B cell (primary cell): ENCODE measurements at regions not wholly inside any gene's neighbourhood (a gene's known extent, or its start where the extent isn't known, plus 50 kb on each side); places are given as distances from the start of the nearest gene placed in this dataset.

Experiments
- ATAC-seq: fragments of 200-7000 bp; cut with Tn5 transposase; one replicate; pipeline ENCODE4 v1.10.0; 2021; ENCODE audit warnings: low read depth, mild to moderate bottlenecking, moderate number of reproducible peaks, moderate library complexity
- CTCF ChIA-PET: fragments of 350-600 bp; sonication (Branson Sonifier 250); formaldehyde crosslinking; loops from one replicate; lab custom pipeline; 2021; ENCODE audit warnings: antibody characterized with exemption, inconsistent platforms; lab: Charles Lee
- POLR2A ChIA-PET: fragments of 350-600 bp; sonication (Branson Sonifier 250); formaldehyde crosslinking; loops from one replicate; lab custom pipeline; 2021; ENCODE audit warnings: antibody characterized with exemption; lab: Charles Lee
- DNase-seq: peaks from one replicate; pipeline ENCODE4 v3.0.0; 2013
- H2AFZ ChIP-seq: 2 replicates; pipeline ENCODE4 v1.6.1; 2012; ENCODE audit warnings: mild to moderate bottlenecking, low read depth, low read length; ENCODE audit not compliant: insufficient read depth, poor library complexity, severe bottlenecking
- H3K27ac ChIP-seq, 2 donors: 1 replicate in 1 of 2; 2 replicates in 1 of 2; pipeline ENCODE4 v1.5.1; 2012 to 2013; ENCODE audit warnings: low read length in 2 of 2, mild to moderate bottlenecking in 2 of 2, moderate library complexity in 1 of 2
- H3K27me3 ChIP-seq, 4 experiments: fragments of 200-600 bp in 1 of 4; sonication (generic) in 1 of 4; replicated peaks in 1 of 4; 1 replicate in 2 of 4; 2 replicates in 2 of 4; pipeline versions ENCODE4 v1.6.1 to v1.7.0; 2013 to 2016; ENCODE audit warnings: low read length in 3 of 4, mild to moderate bottlenecking in 2 of 4, mixed read lengths in 1 of 4, moderate library complexity in 1 of 4; ENCODE audit not compliant: insufficient read depth in 4 of 4, control insufficient read depth in 3 of 4; ENCODE audit errors: control extremely low read depth in 1 of 4
- H3K36me3 ChIP-seq, 2 experiments: replicated peaks in 1 of 2; 1 replicate in 1 of 2; 2 replicates in 1 of 2; pipeline versions ENCODE4 v1.6.1 to v1.7.1; 2013; ENCODE audit warnings: low read length in 1 of 2; ENCODE audit not compliant: insufficient read depth in 2 of 2, control insufficient read depth in 1 of 2; ENCODE audit errors: control extremely low read depth in 1 of 2, extremely low read depth in 1 of 2
- H3K4me1 ChIP-seq, 2 donors: fragments of 200-600 bp in 1 of 2; sonication (generic) in 1 of 2; 1 replicate in 1 of 2; 2 replicates in 1 of 2; pipeline versions ENCODE4 v1.5.1 to v1.6.1; 2013 to 2017; ENCODE audit warnings: low read length in 2 of 2; ENCODE audit not compliant: control insufficient read depth in 2 of 2, insufficient read depth in 2 of 2
- H3K4me2 ChIP-seq: replicated peaks from 2 replicates; pipeline ENCODE3; 2012; ENCODE audit warnings: mild to moderate bottlenecking, low read depth, low read length; ENCODE audit not compliant: poor library complexity, severe bottlenecking
- H3K4me3 ChIP-seq, 5 experiments: fragments of 200-600 bp in 1 of 5; sonication (generic) in 1 of 5; 1 replicate in 3 of 5; 2 replicates in 2 of 5; pipeline versions ENCODE4 v1.5.1 to v1.7.0; 2011 to 2016; ENCODE audit warnings: low read length in 4 of 5, mild to moderate bottlenecking in 4 of 5, low read depth in 2 of 5, control low read depth in 1 of 5, moderate library complexity in 1 of 5; ENCODE audit not compliant: insufficient read depth in 1 of 5; ENCODE audit errors: control extremely low read depth in 1 of 5, extremely low read depth in 1 of 5
- H3K79me2 ChIP-seq: fragments of 200-600 bp; sonication (generic); one replicate; pipeline ENCODE4 v1.6.0; 2016; ENCODE audit warnings: low read length; ENCODE audit not compliant: control insufficient read depth, insufficient read depth
- H3K9ac ChIP-seq: fragments of 200-600 bp; sonication (generic); 2 replicates; pipeline ENCODE4 v1.6.1; 2017; ENCODE audit warnings: mild to moderate bottlenecking, low read length, moderate library complexity
- H3K9me3 ChIP-seq, 3 donors: one replicate each; pipeline versions ENCODE4 v1.6.1 to v1.7.1; 2013; ENCODE audit warnings: low read length in 2 of 3; ENCODE audit not compliant: control insufficient read depth in 2 of 3, insufficient read depth in 1 of 3; ENCODE audit errors: control extremely low read depth in 1 of 3
- H4K20me1 ChIP-seq: 2 replicates; pipeline ENCODE4 v1.6.0; 2012; ENCODE audit warnings: mild to moderate bottlenecking, low read length; ENCODE audit not compliant: insufficient read depth, control insufficient read depth, poor library complexity, severe bottlenecking
- H3K27ac Mint-ChIP-seq: one replicate; pipeline ENCODE4 v1.8.0; 2021; ENCODE audit warnings: mixed read lengths
- H3K27me3 Mint-ChIP-seq: one replicate; pipeline ENCODE4 v1.8.0; 2021; ENCODE audit warnings: mixed read lengths
- H3K4me1 Mint-ChIP-seq: one replicate; pipeline ENCODE4 v1.8.0; 2021; ENCODE audit warnings: mixed read lengths
- H3K4me3 Mint-ChIP-seq: one replicate; pipeline ENCODE4 v1.8.0; 2021; ENCODE audit warnings: mixed read lengths
- H3K9me3 Mint-ChIP-seq: one replicate; pipeline ENCODE4 v1.8.0; 2022; ENCODE audit warnings: mixed read lengths; ENCODE audit not compliant: insufficient read depth
- EZH2 ChIP-seq: IDR thresholded peaks from 2 replicates; pipeline ENCODE4 v1.6.1; 2012; ENCODE audit warnings: borderline replicate concordance, low read depth, mild to moderate bottlenecking, moderate library complexity, low read length; ENCODE audit not compliant: insufficient read depth, poor library complexity, severe bottlenecking
- WGBS: methylation state at CpG from one replicate; pipeline ENCODE4 v1.1.5; 2013; ENCODE audit warnings: missing lambda C conversion rate; ENCODE audit not compliant: insufficient coverage; 5-methylcytosine and 5-hydroxymethylcytosine counted together
- intact Hi-C: fragments of 100-400 bp; cut with micrococcal nuclease; formaldehyde crosslinking; loops from one replicate; pipeline ENCODE4 v1.10.0; 2022
- TF ChIP-seq, protein P1 (sequence below): fragments of 200-600 bp; IDR thresholded peaks from one replicate; pipeline ENCODE4 v1.8.0; 2022; ENCODE audit warnings: antibody characterized with exemption, mild to moderate bottlenecking

DNA sequence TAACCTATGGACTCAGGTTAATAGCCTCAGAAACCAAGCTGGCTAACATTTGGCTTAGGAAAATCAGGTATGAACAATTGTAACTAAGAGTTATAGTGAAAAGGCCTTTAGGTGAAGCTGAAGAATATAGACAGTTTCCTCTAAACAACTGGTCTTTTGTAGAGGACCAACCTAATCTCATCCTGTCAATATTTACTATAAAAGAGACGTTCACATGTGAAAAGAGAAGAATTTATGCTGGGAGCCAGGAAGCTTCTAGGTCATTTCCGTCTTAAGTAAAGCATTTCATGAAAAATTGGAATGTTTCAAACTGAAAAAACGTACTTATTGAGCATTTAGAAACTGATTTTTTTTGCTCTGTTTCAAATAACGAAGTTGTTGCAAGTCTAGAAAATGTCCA, 764.3 kb upstream of the GOLIM4 start:
- Histone ChIP-seq H3K4me1 (no peaks in the 10 kb centered on the region), H3K9ac (no peak overlapping the region), H3K36me3 (no peaks in the 10 kb centered on the region), H2AFZ (no peak overlapping the region), H4K20me1 (no peaks in the 10 kb centered on the region), H3K4me2 (no peak overlapping the region), H3K9me3 (no peaks in the 10 kb centered on the region), H3K4me3 (no peak overlapping the region), H3K27me3 (no peaks in the 10 kb centered on the region), H3K79me2 (no peaks in the 10 kb centered on the region), H3K27ac (no peak overlapping the region)
- DNase-seq (no peak), ATAC-seq (no peak)
- no peaks in the 10 kb centered on the region for H3K4me1 Mint-ChIP-seq
- no peak overlapping the region for H3K27ac Mint-ChIP-seq
- H3K4me3 Mint-ChIP-seq: no peak overlapping the region
- no peak for TF ChIP-seq EZH2
- TF ChIP-seq, protein P1, sequence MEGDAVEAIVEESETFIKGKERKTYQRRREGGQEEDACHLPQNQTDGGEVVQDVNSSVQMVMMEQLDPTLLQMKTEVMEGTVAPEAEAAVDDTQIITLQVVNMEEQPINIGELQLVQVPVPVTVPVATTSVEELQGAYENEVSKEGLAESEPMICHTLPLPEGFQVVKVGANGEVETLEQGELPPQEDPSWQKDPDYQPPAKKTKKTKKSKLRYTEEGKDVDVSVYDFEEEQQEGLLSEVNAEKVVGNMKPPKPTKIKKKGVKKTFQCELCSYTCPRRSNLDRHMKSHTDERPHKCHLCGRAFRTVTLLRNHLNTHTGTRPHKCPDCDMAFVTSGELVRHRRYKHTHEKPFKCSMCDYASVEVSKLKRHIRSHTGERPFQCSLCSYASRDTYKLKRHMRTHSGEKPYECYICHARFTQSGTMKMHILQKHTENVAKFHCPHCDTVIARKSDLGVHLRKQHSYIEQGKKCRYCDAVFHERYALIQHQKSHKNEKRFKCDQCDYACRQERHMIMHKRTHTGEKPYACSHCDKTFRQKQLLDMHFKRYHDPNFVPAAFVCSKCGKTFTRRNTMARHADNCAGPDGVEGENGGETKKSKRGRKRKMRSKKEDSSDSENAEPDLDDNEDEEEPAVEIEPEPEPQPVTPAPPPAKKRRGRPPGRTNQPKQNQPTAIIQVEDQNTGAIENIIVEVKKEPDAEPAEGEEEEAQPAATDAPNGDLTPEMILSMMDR: no peak
- peaks cover 4% of the 10 kb centered on the region for H3K27me3 Mint-ChIP-seq
- H3K9me3 Mint-ChIP-seq: peaks cover 6% of the 10 kb centered on the region
- CTCF ChIA-PET: no interaction called here
- WGBS: 82% methylated on average over 3 of the region's 4 CpGs
- intact Hi-C loops: no loop called here
- POLR2A ChIA-PET: no interaction called here

DNA sequence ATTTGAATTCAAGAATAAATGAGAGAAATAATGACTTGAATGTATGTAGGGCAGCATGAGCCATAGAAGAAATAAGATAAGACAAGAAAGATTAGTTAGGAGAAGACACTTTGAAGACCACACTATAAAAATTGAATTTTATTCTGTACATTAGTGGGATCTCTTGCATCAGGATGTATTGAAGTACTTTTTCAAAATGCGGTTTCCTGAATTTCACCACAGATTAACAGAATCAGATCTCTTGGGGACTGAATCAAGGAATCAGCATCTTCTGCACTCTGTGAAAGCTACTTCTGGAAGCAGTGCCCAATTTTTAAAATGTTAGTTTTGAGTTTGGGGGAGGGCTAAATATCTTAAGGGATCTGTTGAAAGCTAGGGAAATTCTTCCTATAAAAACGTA, 763.9 kb upstream of the GOLIM4 start:
- DNase-seq (no peak), ATAC-seq (no peak)
- Histone ChIP-seq H4K20me1 (no peaks in the 10 kb centered on the region), H2AFZ (no peak overlapping the region), H3K36me3 (no peaks in the 10 kb centered on the region), H3K9ac (no peak overlapping the region), H3K4me1 (no peaks in the 10 kb centered on the region), H3K4me2 (no peak overlapping the region), H3K9me3 (no peaks in the 10 kb centered on the region), H3K27ac (no peak overlapping the region), H3K27me3 (no peaks in the 10 kb centered on the region), H3K79me2 (no peaks in the 10 kb centered on the region), H3K4me3 (no peak overlapping the region)
- no CpG with 5 or more reads among the region's 2 CpGs for WGBS
- TF ChIP-seq EZH2: no peak
- TF ChIP-seq, protein P1: no peak
- Mint-ChIP-seq H3K4me1 (no peaks in the 10 kb centered on the region), H3K4me3 (no peak overlapping the region), H3K9me3 (peaks cover 6% of the 10 kb centered on the region), H3K27ac (no peak overlapping the region), H3K27me3 (peaks cover 4% of the 10 kb centered on the region)
- ChIA-PET POLR2A (no interaction called here), CTCF (no interaction called here)
- intact Hi-C loops: no loop called here
